ENCODE measurements at regions not wholly inside any gene's neighbourhood (a gene's known extent, or its start where the extent isn't known, plus 50 kb on each side); places are given as distances from the start of the nearest gene placed in this dataset.
"Not testable (repeated sequence)": the region's sequence is repeated elsewhere in the genome, so short reads cannot be mapped to it uniquely, and the experiment has no call there.

- no peak for DNase-seq (ENCODE audit: low spot score)
Observed at GRCh38 chr2:31660812-31661335, 80.1 kb upstream of the SRD5A2 start.

- DNase-seq (ENCODE audit: low spot score), result no peak
Observed at GRCh38 chr2:31660165-31660564, 79.4 kb upstream of the SRD5A2 start.

GRCh38 chr2:31654241-31654640 lies 73.5 kb upstream of the SRD5A2 start:
- no peak for DNase-seq (ENCODE audit: low spot score)

- no peak for DNase-seq (ENCODE audit: low spot score)
Observed at GRCh38 chr2:31651736-31652135, 71.0 kb upstream of the SRD5A2 start.

GRCh38 chr2:31651267-31651666 lies 70.5 kb upstream of the SRD5A2 start:
- no peak for DNase-seq (ENCODE audit: low spot score)

GRCh38 chr2:31644551-31644950 lies 63.8 kb upstream of the SRD5A2 start:
- no peak for DNase-seq (ENCODE audit: low spot score)

GRCh38 chr2:31642707-31643106 lies 62.0 kb upstream of the SRD5A2 start:
- no peak for DNase-seq (ENCODE audit: low spot score)

GRCh38 chr2:31632201-31632600 lies 51.5 kb upstream of the SRD5A2 start:
- DNase-seq (ENCODE audit: low spot score), result not testable (repeated sequence)
